GDM1 (cell line): ENCODE measurements at regions not wholly inside any gene's neighbourhood (a gene's known extent, or its start where the extent isn't known, plus 50 kb on each side); places are given as distances from the start of the nearest gene placed in this dataset.

Experiments
- DNase-seq: peaks from one replicate; lab custom pipeline; 2025; lab: John Stamatoyannopoulos, UW

- no peak for DNase-seq
These were observed 187.7 kb upstream of the C1orf174 start for GRCh38 chr1:4087530-4088420.

DNA sequence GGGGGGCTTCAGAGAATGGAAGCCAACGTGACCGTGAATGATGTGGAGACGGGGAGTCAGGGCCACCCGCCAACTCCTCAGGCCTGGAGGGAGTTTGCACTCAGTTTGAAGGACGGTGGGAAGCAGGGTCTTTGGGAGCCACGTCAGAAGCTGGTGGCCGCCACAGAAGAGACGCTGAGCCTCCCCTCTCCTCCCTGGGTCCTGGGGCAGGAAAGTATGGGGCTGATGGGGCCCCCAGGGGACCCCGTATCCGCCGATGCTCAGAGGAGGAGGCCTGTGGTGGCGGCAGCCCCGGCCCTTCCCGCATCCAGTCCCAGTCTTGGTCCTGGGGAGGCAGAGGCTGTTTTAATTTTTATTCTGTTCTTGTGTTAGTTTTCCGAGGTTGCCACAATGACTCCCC, 188.6 kb upstream of the C1orf174 start:
- DNase-seq, result no peak

DNA sequence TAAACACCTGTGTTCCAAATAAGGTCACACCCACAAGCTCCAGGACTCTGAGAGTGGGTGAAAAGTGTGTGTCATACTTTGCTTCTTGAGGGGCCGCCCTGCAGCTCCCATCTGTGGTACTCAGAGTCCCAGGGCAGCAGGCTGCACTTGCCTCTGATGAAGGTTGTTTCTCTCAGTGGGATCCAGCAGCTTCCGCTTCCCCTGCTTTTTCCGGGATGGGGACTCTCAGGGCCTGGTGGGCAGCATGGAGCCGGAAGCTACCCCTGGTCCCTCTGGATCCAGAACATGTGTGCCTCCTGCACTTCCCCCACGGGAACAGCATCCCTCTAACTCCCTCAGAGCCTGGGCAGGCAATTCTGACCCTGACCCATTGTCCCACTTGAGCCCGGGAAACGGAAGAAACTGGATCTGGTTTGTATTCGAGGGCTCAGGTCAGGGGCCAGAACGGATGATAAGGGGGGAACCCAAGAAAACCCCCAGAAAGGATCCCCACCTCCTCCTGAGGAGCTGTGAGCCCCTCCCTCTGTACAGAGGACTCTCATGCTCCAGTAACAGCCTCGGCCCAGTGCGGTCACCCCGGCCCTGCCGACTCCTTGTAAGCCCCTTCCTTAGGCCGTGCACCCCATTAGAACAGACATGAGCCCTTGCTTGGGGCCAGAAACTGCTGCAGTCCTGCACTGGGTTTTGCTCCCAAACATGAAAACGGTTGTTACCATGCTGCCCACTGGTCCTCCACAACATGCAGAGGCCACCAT, 189.5 kb upstream of the C1orf174 start:
- no peak for DNase-seq

GRCh38 chr1:4090556-4090955, 190.5 kb upstream of the C1orf174 start:
- no peak for DNase-seq

- no peak for DNase-seq
These were observed 191.0 kb upstream of the C1orf174 start for GRCh38 chr1:4090976-4091660.

DNA sequence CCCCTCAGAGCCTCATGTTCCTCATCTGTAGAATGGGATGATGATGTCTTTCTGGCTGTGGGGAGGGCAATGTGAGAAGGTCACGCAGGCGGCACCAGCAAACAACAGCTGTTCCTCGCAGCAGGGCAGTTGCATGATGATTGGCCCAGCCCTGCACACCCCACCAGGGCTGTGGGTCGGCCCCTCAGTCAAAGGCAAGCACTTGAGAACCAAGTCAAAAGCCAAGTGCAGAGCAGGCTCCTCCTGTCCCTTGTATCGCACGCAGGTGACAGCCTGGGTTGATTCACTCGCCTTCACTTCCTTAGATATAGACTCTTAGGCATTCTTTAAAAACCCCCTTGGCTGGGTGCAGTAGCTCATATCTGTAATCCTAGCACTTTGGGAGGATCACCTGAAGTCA, 191.9 kb upstream of the C1orf174 start:
- no peak for DNase-seq

DNA sequence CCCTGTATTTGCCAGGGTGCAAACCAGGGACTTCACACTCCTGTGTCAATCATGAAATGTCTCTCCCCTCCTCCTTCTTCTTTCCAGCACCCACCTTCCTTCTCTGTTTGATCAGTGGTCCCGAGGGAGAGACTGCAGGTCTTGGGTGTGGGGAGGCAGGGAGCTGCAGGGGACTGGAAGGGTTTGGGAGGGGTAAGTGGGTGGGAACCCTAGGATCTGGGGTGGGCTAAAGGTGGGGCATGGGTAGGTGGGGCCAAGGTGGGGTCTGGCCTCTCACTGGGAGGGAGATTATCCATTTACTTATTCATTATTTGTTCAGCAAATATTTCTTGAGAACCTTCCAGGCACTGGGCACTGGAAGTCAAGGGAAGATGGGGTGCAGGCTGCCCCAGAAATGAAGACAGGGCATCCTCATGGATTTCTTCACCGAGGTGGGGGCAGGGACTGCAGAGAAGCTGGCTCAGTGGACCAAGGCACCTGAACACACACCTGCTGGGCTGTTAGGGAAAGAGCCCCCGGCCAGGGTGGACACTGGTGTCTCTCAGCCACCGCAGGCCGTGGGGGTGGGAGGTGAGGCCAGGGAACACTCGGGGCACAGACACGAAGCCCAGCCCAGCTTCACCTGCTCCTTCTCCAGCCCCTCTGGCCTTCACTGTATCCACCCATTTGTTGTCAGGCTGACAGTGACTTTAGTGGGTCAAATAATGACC, 193.9 kb upstream of the C1orf174 start:
- DNase-seq, result no peak

GRCh38 chr1:4095433-4095971, 195.4 kb upstream of the C1orf174 start:
- no peak for DNase-seq

- DNase-seq, result no peak
These were observed 201.5 kb upstream of the C1orf174 start for GRCh38 chr1:4101459-4102161.

- DNase-seq, result no peak
These were observed 205.3 kb upstream of the C1orf174 start for GRCh38 chr1:4105300-4105880.

- DNase-seq, result no peak
These were observed 206.7 kb upstream of the C1orf174 start for GRCh38 chr1:4106731-4107130.

GRCh38 chr1:4107291-4107690, 207.2 kb upstream of the C1orf174 start:
- DNase-seq, result no peak

GRCh38 chr1:4108331-4108730, 208.3 kb upstream of the C1orf174 start:
- DNase-seq, result no peak

GRCh38 chr1:4108758-4109627, 208.9 kb upstream of the C1orf174 start:
- DNase-seq, result no peak

DNA sequence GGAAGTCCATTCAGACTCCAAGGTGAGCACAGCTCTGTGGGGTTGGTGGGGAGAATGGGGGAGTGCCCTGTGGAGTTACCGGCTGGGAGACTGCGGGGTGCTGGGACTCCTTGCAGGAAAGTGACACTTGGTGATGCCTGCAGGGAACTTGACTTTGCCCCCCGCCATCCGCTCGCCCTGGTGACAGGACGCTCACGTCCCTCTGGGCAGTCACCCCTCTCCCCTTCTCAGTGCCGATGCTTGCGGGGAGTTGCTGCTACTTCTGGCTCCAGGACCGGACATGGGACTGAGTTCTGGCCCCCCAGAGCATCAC, 209.5 kb upstream of the C1orf174 start:
- DNase-seq, result no peak

GRCh38 chr1:4110888-4111287, 210.8 kb upstream of the C1orf174 start:
- no peak for DNase-seq

DNA sequence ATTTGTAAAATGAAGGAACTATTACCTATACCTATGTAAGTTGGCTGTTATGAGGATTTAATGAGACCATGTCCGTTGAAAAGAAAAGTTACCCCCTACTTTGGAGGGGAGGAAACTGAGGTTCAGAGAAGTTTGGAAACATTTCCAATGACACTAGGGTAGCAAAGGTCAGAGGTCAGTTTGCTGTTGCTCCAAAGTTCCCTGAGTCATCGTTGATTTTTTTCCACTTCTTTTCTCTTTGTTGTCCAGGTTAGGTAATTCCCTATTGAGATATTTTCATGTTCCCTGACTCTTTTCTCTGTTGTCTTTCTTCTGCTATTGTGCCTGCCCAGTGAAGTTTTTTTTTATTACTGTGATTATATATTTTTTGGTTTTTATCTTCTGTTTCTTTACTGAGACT, 213.8 kb upstream of the C1orf174 start:
- no peak for DNase-seq

DNA sequence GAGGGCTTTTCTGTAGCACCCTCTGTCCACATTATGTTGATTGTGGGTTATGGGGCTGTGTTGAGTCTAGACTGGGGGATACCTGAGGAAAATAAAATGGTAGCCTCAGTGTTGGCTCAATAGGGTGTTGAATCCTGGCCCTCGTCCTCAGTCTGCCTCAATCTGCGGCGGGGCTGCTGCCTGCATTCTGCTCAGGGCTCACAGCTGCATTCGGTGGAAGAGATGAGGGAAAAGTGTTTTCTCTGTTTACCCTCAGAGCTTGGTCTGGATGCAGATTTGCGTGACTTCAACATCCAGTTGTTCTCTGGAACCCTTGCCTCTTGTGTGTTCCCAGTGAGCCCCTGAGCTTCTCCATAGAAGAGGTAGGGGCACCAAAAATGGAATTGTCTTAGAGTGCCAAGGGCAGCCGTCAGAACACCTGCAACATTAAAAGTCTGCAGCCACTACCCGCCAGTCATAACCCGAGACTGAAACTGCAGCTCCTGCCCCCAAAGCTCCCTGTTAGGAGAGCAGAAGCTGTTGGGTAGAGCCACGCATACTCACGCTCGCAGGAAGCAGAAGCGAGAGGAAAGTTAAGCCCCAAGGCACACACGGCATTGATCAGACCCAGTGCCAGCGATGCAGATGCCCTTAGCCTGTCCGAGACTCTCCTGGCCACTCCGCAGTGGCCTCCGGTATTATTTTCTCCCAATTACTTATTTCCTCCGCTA, 215.3 kb upstream of the C1orf174 start:
- no peak for DNase-seq

DNA sequence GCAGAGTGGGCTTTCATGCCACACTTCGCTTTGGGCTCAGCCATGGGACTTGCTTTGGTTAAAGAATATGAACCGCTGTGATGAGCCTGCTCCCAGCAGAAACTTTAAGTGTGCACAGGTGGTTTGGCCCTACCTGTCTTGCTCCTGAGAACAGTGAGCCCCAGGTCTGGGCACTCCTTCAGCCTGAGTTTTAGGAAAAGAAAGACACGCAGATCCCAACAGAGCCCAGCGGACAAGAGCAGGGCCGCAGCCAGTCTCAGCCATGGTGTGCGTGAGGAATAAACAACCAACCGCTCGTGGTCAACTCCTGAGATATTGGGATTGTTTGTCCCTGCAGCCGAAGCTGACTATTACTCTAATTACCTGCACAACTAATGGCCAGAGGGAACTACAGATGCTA, 217.1 kb upstream of the C1orf174 start:
- DNase-seq, result no peak
